ENCODE measurements at regions not wholly inside any gene's neighbourhood (a gene's known extent, or its start where the extent isn't known, plus 50 kb on each side); places are given as distances from the start of the nearest gene placed in this dataset.

GRCh38 chr15:70164156-70164900 lies 66.6 kb upstream of the TLE3 start:
- DNase-seq, result no peak

DNA sequence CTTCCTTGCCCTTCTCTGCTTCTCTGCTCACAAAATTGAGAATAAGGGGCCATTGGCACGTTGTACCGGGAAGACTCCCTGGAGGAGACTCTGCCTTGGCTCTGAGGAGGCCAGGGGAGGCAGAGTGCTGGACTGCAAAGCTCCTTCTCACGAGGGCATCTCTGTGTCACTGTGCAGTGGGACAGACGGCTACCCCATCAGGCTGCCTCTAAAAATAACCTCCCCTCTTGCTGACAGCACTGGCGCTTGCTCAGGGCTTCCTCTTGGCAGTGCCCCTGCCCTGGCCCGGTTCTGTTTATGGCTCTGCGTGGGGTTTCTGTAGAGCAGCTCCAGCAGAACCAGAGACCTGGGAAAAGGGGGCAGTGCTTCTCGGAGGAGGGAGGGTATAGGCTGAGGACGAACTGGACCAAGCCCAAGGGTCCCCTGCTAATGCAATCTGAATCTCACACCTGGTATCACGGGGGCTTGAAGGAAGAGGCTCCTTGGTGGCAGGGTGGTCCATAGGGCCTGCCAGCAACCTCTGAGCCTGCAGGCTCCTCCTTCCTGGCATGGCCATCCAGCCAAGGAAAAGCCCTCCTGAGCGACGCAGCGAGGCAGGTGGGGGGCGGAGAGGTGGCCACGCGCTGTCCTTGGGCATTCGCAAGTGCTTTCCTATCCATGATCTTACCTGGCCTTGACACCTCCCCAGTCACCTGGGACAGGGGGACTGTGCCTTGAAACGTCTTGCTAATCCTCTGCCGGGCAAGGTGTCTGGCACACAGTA lies 63.3 kb upstream of the TLE3 start:
- DNase-seq, result no peak

DNA sequence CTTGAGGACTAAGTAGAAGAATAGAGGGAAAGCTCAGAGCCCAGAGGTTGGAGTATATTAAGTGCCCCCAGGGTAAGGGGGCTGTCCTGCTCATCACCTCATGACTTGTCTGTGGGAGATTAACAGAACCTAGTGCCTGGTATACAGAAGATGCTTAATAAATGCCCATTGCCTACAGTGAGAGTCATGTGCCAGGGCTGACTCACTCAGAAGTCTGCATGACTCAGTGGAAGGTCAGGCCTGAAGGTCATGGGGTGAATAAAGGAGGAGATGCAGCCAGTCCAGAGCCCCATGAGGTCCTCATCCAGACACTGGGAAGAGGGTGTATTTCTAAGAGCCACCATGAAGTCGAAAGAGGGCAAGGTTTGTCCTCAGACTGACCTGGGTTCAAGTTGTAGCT lies 62.5 kb upstream of the TLE3 start:
- DNase-seq, result no peak

- no peak for DNase-seq
Measured at GRCh38 chr15:70159713-70160009, 61.9 kb upstream of the TLE3 start.

- no peak for DNase-seq
Measured at GRCh38 chr15:70159001-70159712, 61.4 kb upstream of the TLE3 start.

DNA sequence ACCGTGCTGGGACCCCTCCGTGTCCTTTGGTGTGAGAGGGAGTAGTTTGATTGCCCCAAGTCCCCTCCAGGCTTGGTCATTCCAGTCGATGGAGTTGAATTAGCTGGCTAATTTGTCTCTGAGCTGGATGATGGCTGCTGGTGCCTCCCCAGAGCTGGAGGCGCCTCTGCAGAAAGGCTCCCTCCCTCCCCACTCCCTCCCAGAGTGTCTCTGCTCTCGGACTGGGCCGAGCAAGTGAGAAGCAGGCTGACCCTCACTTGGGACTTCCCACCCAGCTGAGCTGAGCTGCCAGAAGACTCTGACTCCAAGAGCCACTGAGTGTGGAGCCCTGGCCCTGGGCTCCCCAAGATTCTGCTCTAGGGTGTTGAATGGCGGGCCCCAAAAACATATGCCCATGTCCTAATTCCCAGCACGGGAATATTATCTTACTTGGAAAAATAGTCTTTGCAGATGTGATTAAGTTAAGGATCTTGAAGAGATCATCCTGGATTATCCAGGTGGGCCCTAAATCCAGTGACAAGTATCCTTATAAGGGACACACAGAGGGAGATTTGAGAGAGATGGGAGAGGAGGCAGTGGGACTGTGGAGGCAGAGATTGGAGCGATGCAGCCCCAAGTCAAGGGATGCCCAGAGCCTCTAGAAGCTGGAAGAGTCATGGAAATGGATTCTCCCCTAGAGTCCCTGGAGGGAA lies 60.7 kb upstream of the TLE3 start:
- DNase-seq, result no peak

DNA sequence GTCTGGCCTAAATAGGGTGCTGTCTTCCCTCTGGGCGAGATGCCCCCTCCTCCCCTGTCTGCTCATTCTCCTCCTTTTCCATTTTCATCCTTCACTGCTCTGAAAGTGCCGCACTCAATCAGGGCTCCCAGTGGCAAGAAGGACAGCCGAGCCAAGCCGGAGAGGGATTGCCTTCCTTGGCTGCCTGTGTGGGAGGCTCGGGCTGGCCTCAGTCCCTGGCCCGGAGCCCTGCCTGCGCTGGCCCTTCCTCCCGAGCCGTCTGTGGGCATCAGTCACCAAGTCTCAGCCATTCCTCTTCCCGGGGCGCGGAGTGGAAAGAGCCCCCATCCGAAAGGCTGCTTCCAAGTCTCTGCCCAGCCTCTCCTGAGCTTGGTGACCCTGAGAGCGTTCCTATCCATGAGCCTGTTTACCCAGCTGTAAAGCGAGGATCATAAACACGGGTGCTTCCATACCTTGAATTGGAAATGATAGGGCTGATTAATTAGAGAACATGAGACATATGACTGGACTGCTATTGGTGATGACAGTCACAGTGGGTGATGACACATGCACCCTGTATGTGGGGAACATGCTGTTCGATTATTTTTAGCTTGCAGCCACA lies 59.1 kb upstream of the TLE3 start:
- no peak for DNase-seq

DNA sequence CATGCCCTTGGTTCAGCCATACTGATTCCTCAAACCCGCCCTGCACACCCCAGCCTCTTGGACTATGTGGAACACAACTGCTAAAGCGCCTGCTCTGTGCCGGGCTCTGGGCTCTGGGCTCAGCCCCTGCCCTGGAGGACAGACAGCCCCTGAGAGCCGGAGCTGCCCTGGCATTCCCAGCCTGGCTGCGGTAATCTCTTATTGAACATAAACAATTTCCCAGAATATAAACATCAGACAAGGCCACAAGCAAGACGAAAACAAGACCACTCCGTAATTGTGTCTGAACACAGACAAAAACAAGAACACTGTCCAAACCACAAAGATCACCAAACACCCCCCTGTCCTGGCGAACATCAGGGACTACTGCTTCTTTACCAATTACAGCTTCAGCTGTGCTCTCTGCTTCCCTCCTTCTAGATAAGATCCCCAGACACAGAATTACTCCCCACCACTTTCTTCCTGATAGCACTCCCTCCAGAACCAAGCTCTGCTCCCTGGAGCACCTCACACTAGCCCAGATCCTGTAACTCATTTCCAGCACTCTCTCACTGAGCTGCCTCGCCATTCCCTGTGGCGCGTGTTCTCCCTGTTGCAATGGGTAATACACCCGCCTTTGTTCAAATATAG lies 57.1 kb upstream of the TLE3 start:
- no peak for DNase-seq

DNA sequence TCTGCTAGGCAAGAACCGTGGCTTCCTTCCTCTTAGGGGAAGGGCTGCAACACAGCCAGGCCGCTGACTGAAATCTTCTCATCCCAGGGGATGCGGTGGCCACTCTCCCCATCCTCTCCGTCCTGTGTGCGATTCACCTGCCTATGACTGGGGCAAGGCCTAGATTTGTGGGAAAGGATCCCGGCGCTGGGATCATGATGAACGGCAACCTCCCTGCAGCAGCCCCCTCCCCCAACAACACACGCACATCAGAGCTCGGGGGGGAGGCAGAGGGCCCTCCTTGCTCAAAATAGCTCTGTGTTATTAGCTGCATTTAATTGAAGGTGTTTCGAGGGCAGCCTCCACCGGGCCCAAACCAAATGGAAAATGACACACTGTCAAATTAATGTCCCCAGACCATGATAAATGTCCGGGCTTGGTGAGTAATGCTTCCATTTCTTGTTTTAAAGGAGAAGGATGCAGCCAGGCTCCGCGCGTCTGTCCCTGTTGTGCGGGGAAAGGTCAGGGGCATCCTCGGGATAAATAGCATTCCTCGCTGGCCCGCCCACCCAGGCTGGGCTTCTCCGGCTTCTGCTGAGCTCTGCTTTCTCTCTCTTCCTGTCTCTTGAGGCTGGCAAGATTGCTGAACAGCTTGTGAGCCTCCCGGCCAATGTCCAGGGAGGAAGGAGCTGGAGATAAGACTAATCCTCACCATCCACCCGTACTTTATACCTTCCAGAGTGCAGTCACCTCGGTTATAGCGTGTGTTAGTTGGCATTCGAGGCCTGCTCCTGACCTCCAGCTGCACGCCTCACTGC lies 56.4 kb upstream of the TLE3 start:
- DNase-seq, result no peak

DNA sequence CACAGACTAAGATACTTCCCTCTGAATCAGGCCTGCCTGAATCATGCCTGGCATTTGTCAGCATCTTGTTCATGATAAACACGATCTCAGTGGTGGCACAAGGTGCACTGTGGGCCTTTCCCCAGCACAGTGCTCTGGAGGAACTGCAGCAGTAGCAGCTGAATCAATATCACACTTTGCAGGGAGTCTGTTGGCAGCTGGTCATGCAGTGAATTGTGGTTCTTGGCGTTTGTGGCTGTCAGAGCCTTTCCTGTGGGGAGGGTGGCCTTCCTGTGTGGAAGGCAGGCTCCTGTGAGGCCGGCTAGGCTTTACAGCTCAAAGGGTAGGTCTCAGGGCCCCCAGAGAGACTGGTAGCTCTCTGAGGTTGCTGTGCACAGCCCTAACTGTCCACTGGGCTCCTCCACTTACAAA lies 54.4 kb upstream of the TLE3 start:
- DNase-seq, result peak; percentile 86

- DNase-seq, result no peak
Measured at GRCh38 chr15:70151462-70151861, 53.7 kb upstream of the TLE3 start.

- DNase-seq, result no peak
Measured at GRCh38 chr15:70151003-70151402, 53.3 kb upstream of the TLE3 start.

DNA sequence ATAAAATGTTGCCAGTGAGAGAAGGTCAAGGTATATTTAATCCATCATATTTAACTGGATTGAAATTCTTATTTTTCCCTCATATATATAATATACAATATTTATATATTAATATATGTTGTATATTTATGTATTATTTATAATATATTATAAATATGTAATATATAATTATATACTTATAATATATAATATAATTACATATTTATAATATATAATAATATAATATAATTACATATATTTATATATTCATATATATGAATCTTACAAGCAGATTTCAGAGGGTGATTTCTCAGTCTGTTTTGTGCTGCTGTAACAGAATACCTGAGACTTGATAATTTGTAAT lies 52.7 kb upstream of the TLE3 start:
- DNase-seq, result no peak

GRCh38 chr15:70149667-70150404 lies 52.1 kb upstream of the TLE3 start:
- no peak for DNase-seq

DNA sequence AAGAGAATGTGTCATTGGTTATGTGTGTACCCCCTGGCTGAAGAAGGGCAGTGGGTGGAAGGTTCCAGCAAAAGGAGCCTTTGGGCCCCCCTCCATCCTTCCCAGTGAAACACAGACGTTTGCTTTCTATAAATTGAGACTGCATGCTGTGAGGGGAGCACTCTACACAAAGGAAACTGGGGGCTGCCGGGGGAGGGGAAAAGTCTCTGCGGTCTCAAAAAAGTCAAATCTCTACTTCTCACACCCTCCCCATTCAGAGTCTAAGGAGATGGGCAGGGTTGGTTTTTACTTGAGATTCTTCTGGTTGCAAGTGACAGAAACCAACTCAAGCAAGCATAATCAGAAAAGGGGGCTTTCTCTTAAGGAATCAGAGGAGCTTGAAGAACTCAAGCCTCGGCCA lies 50.1 kb upstream of the TLE3 start:
- no peak for DNase-seq
